PC-9 (cell line): ENCODE measurements at regions not wholly inside any gene's neighbourhood (a gene's known extent, or its start where the extent isn't known, plus 50 kb on each side); places are given as distances from the start of the nearest gene placed in this dataset.

Source experiments
- BruUV-seq: library from RNA; stranded (reverse); fragments of 400-500 nt; replicated peaks from 2 replicates; lab custom pipeline; 2021; lab: Mats Ljungman, UMichigan
- CTCF ChIA-PET: fragments of 300-600 bp; sonication (Branson Sonifier 250); formaldehyde crosslinking; loops from one replicate; lab custom pipeline; 2022; ENCODE audit warnings: antibody characterized with exemption; lab: Charles Lee
- POLR2A ChIA-PET: fragments of 300-600 bp; sonication (Branson Sonifier 250); formaldehyde crosslinking; loops from one replicate; lab custom pipeline; 2022; ENCODE audit warnings: antibody characterized with exemption; ENCODE audit not compliant: unreplicated experiment; lab: Charles Lee
- DNase-seq, 2 experiments: peaks; one replicate each; pipeline versions ENCODE4 v3.0.0 to v3.0.0-alpha.2; 2015 to 2022; ENCODE audit warnings: mixed read lengths in 1 of 2
- H2AFZ ChIP-seq: fragments of 200-600 bp; sonication (generic); 2 replicates; pipeline ENCODE4 v1.8.1; 2017; ENCODE audit warnings: antibody characterized with exemption
- H3F3A ChIP-seq: fragments of 200-600 bp; sonication (generic); 2 replicates; pipeline ENCODE4 v1.8.1; 2017; ENCODE audit warnings: antibody characterized with exemption, mild to moderate bottlenecking, low read depth; ENCODE audit not compliant: insufficient read depth
- H3K27ac ChIP-seq: fragments of 200-600 bp; sonication (generic); 2 replicates; pipeline ENCODE4 v1.6.1; 2016; ENCODE audit warnings: mixed run types
- H3K27me3 ChIP-seq: fragments of 200-600 bp; sonication (generic); 2 replicates; pipeline ENCODE4 v1.6.1; 2016; ENCODE audit warnings: low read depth, mixed run types; ENCODE audit not compliant: insufficient read depth
- H3K36me3 ChIP-seq: fragments of 200-600 bp; sonication (generic); 2 replicates; pipeline ENCODE4 v1.6.1; 2016; ENCODE audit warnings: low read depth, mixed run types
- H3K4me1 ChIP-seq: fragments of 200-600 bp; sonication (generic); replicated peaks from 2 replicates; pipeline ENCODE4 v1.6.1; 2016; ENCODE audit warnings: mixed run types; ENCODE audit not compliant: insufficient read depth
- H3K4me2 ChIP-seq: fragments of 200-600 bp; sonication (generic); 2 replicates; pipeline ENCODE4 v1.6.1; 2017; ENCODE audit warnings: mixed run types
- H3K4me3 ChIP-seq: fragments of 200-600 bp; sonication (generic); 2 replicates; pipeline ENCODE4 v1.6.1; 2016; ENCODE audit warnings: mixed run types
- H3K79me2 ChIP-seq: fragments of 200-600 bp; sonication (generic); 2 replicates; pipeline ENCODE4 v1.6.1; 2017; ENCODE audit warnings: low read depth, mixed run types
- H3K9me2 ChIP-seq: fragments of 200-600 bp; sonication (generic); 2 replicates; pipeline ENCODE4 v1.8.1; 2017; ENCODE audit warnings: mild to moderate bottlenecking; ENCODE audit not compliant: insufficient read depth
- H3K9me3 ChIP-seq: fragments of 200-600 bp; sonication (generic); 2 replicates; pipeline ENCODE4 v1.8.1; 2016; ENCODE audit warnings: low read depth; ENCODE audit not compliant: insufficient read depth
- H4K20me1 ChIP-seq: fragments of 200-600 bp; sonication (generic); 2 replicates; pipeline ENCODE4 v1.8.1; 2017; ENCODE audit not compliant: insufficient read depth
- EZH2 ChIP-seq: fragments of 200-600 bp; sonication (generic); IDR thresholded peaks from 2 replicates; pipeline ENCODE4 v1.8.0; 2017; ENCODE audit warnings: antibody characterized with exemption, low read depth
- intact Hi-C: fragments of 100-400 bp; cut with micrococcal nuclease; formaldehyde crosslinking; loops from one replicate; pipeline ENCODE4 v1.10.0; 2022; ENCODE audit not compliant: unreplicated experiment
- TF ChIP-seq, protein P1 (sequence below): fragments of 200-600 bp; sonication (generic); conservative IDR thresholded peaks from 2 replicates; pipeline ENCODE4 v1.6.1; 2017; ENCODE audit warnings: mixed run types, antibody characterized with exemption, mild to moderate bottlenecking, moderate library complexity

DNA sequence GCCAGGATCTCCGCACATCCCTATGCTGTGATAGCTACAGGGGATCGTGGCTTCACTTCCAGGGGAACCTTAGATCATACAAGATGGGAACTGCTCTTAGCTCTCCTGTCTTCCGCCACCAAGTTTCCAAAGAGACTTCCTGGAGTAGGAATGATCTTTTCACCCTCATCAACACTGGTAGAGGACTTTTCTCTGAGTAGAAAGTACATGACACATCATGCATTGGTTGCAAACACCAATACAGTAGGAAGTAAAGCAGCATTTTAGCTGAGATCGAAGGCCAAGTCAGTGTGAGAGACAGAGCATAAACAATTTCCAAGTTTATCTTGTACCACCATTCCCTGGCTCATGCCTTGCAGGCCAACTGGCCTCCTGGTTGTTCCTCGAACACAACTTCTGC lies 113.1 kb upstream of the NEDD9 start:
- Histone ChIP-seq H3F3A (peaks cover 19% of the 10 kb centered on the region), H4K20me1 (no peaks in the 10 kb centered on the region), H2AFZ (no peak overlapping the region), H3K4me1 (peaks cover 38% of the 10 kb centered on the region), H3K79me2 (no peaks in the 10 kb centered on the region), H3K4me2 (no peak overlapping the region), H3K36me3 (no peaks in the 10 kb centered on the region), H3K27ac (peak overlapping the region; percentile 82), H3K9me2 (no peaks in the 10 kb centered on the region), H3K4me3 (no peak overlapping the region), H3K27me3 (no peaks in the 10 kb centered on the region), H3K9me3 (no peaks in the 10 kb centered on the region)
- POLR2A ChIA-PET, result interaction anchor here (0.6 to 0.7 kb wide), 4 partner anchors 12 to 891 kb away, joined by 4 to 11 read pairs (median 4); partner anchors contain the start of gene NEDD9
- BruUV-seq, result no TSS peak
- CTCF ChIA-PET, result interaction anchor here (0.6 to 1.2 kb wide), 2 partner anchors 27 to 45 kb away, joined by 7 to 10 read pairs; no protein-coding TSS in a partner anchor
- no peak for DNase-seq
- intact Hi-C loops, result loop anchor here (2.0 kb wide), 1 partner anchor 229 kb away; no protein-coding TSS in a partner anchor
- TF ChIP-seq, protein P1, sequence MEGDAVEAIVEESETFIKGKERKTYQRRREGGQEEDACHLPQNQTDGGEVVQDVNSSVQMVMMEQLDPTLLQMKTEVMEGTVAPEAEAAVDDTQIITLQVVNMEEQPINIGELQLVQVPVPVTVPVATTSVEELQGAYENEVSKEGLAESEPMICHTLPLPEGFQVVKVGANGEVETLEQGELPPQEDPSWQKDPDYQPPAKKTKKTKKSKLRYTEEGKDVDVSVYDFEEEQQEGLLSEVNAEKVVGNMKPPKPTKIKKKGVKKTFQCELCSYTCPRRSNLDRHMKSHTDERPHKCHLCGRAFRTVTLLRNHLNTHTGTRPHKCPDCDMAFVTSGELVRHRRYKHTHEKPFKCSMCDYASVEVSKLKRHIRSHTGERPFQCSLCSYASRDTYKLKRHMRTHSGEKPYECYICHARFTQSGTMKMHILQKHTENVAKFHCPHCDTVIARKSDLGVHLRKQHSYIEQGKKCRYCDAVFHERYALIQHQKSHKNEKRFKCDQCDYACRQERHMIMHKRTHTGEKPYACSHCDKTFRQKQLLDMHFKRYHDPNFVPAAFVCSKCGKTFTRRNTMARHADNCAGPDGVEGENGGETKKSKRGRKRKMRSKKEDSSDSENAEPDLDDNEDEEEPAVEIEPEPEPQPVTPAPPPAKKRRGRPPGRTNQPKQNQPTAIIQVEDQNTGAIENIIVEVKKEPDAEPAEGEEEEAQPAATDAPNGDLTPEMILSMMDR, result no peak
- TF ChIP-seq EZH2, result no peak

DNA sequence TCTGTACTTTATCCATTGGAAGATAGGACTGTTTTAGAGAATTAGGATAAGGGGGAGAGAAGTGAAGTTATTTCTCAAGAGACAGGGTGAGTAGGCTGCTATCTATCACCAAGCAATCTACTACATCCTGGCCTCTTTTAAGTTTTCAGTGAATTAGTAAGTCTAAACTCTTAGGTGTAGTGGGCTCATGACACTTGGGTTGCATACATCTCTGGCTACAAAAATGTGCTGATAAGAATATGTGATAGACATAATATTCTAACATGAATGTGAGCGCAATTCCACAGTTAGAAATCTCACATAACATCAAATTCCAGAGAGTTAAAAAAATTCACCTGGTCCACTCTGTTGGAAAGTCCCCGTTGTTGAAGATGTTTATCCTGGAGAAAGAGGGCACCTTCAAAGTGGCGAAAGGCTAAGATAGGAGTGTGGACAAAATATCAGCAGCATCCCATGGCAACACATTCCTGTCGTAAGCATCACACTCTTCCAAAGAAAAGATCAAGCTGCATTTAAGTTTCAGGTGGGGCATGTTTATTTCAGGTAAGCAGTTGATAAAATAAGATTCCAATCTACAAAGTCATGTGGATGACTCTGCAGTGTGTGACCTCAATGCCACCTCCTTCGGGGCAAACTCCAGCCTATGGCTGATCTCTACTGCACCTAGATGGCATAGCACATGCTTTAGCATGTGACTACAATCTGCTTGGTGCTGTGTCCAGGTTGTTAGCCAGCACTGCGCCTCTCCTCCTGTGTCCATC lies 111.7 kb upstream of the NEDD9 start:
- no peaks in the 10 kb centered on the region for H3K9me3 ChIP-seq
- H3K4me1 ChIP-seq, result peaks cover 45% of the 10 kb centered on the region
- no peaks in the 10 kb centered on the region for H3K79me2 ChIP-seq
- ChIA-PET POLR2A (interaction anchor here (0.5 to 1.0 kb wide), 6 partner anchors 46 to 224 kb away, joined by 3 to 11 read pairs (median 4); partner anchors contain the start of gene NEDD9), CTCF (interaction anchor here (0.6 kb wide), 1 partner anchor 47 kb away, joined by 18 read pairs; no protein-coding TSS in a partner anchor)
- no peak overlapping the region for H2AFZ ChIP-seq
- no peaks in the 10 kb centered on the region for H3K27me3 ChIP-seq
- TF ChIP-seq, protein P1, result no peak
- TF ChIP-seq EZH2, result no peak
- H3K4me3 ChIP-seq, result no peak overlapping the region
- H3K36me3 ChIP-seq, result no peaks in the 10 kb centered on the region
- intact Hi-C loops, result loop anchor here (1.0 to 5.0 kb wide), 11 partner anchors 26 to 902 kb away; partner anchors contain the start of gene NEDD9
- peaks cover 19% of the 10 kb centered on the region for H3F3A ChIP-seq
- peak overlapping the region; percentile 37 for H3K4me2 ChIP-seq
- peak; percentile 85 to 98 for DNase-seq
- no peaks in the 10 kb centered on the region for H3K9me2 ChIP-seq
- TSS peak; percentile 92 for BruUV-seq
- H4K20me1 ChIP-seq, result no peaks in the 10 kb centered on the region
- peak overlapping the region; percentile 82 for H3K27ac ChIP-seq

DNA sequence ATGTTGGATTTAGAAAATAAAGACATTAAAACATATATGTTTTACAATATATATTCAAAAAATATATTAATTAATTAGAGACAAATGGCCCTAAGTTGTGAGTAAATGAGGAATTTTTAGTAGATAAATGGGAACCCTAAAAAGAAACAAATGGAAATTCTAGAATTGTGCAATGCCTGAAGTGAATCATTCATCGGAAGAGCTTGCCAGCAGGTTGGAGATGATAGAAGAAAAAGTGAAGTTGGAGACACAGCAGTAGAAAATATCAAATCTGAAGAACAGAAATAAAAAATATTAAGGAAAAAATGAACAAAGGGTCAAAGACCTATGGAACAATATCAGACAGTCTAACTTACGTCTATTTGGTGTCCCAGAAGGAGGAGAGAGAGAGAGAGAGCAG lies 109.4 kb upstream of the NEDD9 start:
- POLR2A ChIA-PET, result interaction anchor here (0.6 to 0.7 kb wide), 3 partner anchors 19 to 109 kb away, joined by 3 to 10 read pairs (median 8); partner anchors contain the start of gene NEDD9

More for the DNA sequence above, 109.4 kb upstream of the NEDD9 start:
- Histone ChIP-seq H3F3A (peaks cover 19% of the 10 kb centered on the region), H3K9me2 (no peaks in the 10 kb centered on the region), H2AFZ (no peak overlapping the region), H3K4me3 (no peak overlapping the region), H3K36me3 (no peaks in the 10 kb centered on the region), H4K20me1 (no peaks in the 10 kb centered on the region), H3K9me3 (no peaks in the 10 kb centered on the region), H3K27ac (peak overlapping the region; percentile 82; the same call in 1 of the 2 replicates), H3K79me2 (no peaks in the 10 kb centered on the region), H3K4me1 (peaks cover 45% of the 10 kb centered on the region), H3K4me2 (no peak overlapping the region), H3K27me3 (no peaks in the 10 kb centered on the region)
- intact Hi-C loops, result loop anchor here (5.0 kb wide), 1 partner anchor 900 kb away; no protein-coding TSS in a partner anchor
- TF ChIP-seq, protein P1, result no peak
- TF ChIP-seq EZH2, result no peak
- no peak for DNase-seq
- no TSS peak for BruUV-seq
- CTCF ChIA-PET, result no interaction called here
